Calu3 (cell line): ENCODE measurements at regions not wholly inside any gene's neighbourhood (a gene's known extent, or its start where the extent isn't known, plus 50 kb on each side); places are given as distances from the start of the nearest gene placed in this dataset.

ENCODE experiments used
- BruUV-seq: library from RNA; stranded (reverse); fragments of 400-500 nt; replicated peaks from 2 replicates; lab custom pipeline; 2021; lab: Mats Ljungman, UMichigan
- CTCF ChIA-PET: fragments of 300-600 bp; sonication (Branson Sonifier 250); formaldehyde crosslinking; loops from one replicate; lab custom pipeline; 2022; ENCODE audit warnings: antibody characterized with exemption; lab: Charles Lee
- DNase-seq: peaks from one replicate; pipeline ENCODE4 v3.0.0; 2022
- H3K27ac Mint-ChIP-seq: one replicate; pipeline ENCODE4 v1.8.0; 2022; ENCODE audit warnings: mixed read lengths; ENCODE audit not compliant: unreplicated experiment
- H3K27me3 Mint-ChIP-seq: one replicate; pipeline ENCODE4 v1.8.0; 2022; ENCODE audit warnings: mixed read lengths; ENCODE audit not compliant: unreplicated experiment
- H3K36me3 Mint-ChIP-seq: one replicate; pipeline ENCODE4 v1.8.0; 2022; ENCODE audit warnings: mild to moderate bottlenecking, moderate library complexity, mixed read lengths; ENCODE audit not compliant: insufficient read depth, unreplicated experiment
- H3K4me1 Mint-ChIP-seq: one replicate; pipeline ENCODE4 v1.8.0; 2022; ENCODE audit warnings: mild to moderate bottlenecking, low read depth, mixed read lengths; ENCODE audit not compliant: unreplicated experiment
- H3K4me3 Mint-ChIP-seq: one replicate; pipeline ENCODE4 v1.8.0; 2022; ENCODE audit warnings: mild to moderate bottlenecking, low read depth, moderate library complexity, mixed read lengths; ENCODE audit not compliant: unreplicated experiment
- H3K9me3 Mint-ChIP-seq: one replicate; pipeline ENCODE4 v1.8.0; 2022; ENCODE audit warnings: low read depth, mixed read lengths; ENCODE audit not compliant: unreplicated experiment
- intact Hi-C: fragments of 100-400 bp; cut with micrococcal nuclease; formaldehyde crosslinking; loops from one replicate; pipeline ENCODE4 v1.10.0; 2022; ENCODE audit not compliant: unreplicated experiment
- TF ChIP-seq, protein P1 (sequence below): fragments of 200-600 bp; IDR thresholded peaks from one replicate; pipeline ENCODE4 v1.8.0; 2022; ENCODE audit warnings: antibody characterized with exemption; ENCODE audit not compliant: unreplicated experiment

DNA sequence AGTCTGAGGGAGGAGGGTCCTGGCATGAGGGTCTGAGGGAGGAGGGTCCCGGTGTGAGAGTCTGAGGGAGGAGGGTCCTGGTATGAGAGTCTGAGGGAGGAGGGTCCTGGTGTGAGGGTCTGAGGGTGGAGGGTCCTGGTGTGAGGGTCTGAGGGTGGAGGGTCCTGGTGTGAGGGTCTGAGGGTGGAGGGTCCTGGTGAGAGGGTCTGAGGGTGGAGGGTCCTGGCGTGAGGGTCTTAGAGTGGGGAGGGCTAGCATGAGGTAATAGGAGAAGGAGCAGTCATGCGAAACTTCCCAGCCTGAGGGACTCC, 194.8 kb downstream of the TEX29 start:
- TF ChIP-seq, protein P1, sequence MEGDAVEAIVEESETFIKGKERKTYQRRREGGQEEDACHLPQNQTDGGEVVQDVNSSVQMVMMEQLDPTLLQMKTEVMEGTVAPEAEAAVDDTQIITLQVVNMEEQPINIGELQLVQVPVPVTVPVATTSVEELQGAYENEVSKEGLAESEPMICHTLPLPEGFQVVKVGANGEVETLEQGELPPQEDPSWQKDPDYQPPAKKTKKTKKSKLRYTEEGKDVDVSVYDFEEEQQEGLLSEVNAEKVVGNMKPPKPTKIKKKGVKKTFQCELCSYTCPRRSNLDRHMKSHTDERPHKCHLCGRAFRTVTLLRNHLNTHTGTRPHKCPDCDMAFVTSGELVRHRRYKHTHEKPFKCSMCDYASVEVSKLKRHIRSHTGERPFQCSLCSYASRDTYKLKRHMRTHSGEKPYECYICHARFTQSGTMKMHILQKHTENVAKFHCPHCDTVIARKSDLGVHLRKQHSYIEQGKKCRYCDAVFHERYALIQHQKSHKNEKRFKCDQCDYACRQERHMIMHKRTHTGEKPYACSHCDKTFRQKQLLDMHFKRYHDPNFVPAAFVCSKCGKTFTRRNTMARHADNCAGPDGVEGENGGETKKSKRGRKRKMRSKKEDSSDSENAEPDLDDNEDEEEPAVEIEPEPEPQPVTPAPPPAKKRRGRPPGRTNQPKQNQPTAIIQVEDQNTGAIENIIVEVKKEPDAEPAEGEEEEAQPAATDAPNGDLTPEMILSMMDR = no peak
- no peak overlapping the region for H3K27ac Mint-ChIP-seq
- H3K27me3 Mint-ChIP-seq = peaks cover 21% of the 10 kb centered on the region
- CTCF ChIA-PET = no interaction called here
- no TSS peak for BruUV-seq
- no peaks in the 10 kb centered on the region for H3K4me1 Mint-ChIP-seq
- H3K36me3 Mint-ChIP-seq = no peaks in the 10 kb centered on the region
- DNase-seq = no peak
- H3K4me3 Mint-ChIP-seq = no peak overlapping the region
- intact Hi-C loops = no loop called here
- H3K9me3 Mint-ChIP-seq = peaks cover 3% of the 10 kb centered on the region

DNA sequence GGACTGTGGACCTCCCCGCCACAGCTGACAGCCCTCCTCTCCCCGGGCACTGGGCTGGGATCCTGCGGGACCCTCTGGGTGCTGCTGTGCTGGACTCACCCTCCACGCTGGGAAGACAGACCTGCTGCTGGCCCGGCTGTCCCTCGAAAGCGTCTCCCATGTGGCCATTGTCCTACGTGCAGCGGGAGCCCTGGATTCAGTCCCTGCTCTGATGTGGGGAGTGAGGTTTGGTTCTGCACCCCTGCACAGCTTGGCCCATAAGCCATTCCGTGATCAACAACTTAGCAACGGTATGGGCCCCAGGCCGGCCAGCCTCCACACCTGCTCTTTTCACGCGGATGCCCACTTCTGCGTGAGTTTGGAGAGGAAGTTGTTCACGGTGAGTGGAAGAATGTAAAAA, 195.2 kb downstream of the TEX29 start:
- no peaks in the 10 kb centered on the region for H3K36me3 Mint-ChIP-seq
- no peak for DNase-seq
- TF ChIP-seq, protein P1 = no peak
- H3K27ac Mint-ChIP-seq = no peak overlapping the region
- BruUV-seq = no TSS peak
- peaks cover 21% of the 10 kb centered on the region for H3K27me3 Mint-ChIP-seq
- intact Hi-C loops = no loop called here
- H3K4me3 Mint-ChIP-seq = no peak overlapping the region
- CTCF ChIA-PET = no interaction called here
- peaks cover 3% of the 10 kb centered on the region for H3K9me3 Mint-ChIP-seq
- H3K4me1 Mint-ChIP-seq = no peaks in the 10 kb centered on the region

DNA sequence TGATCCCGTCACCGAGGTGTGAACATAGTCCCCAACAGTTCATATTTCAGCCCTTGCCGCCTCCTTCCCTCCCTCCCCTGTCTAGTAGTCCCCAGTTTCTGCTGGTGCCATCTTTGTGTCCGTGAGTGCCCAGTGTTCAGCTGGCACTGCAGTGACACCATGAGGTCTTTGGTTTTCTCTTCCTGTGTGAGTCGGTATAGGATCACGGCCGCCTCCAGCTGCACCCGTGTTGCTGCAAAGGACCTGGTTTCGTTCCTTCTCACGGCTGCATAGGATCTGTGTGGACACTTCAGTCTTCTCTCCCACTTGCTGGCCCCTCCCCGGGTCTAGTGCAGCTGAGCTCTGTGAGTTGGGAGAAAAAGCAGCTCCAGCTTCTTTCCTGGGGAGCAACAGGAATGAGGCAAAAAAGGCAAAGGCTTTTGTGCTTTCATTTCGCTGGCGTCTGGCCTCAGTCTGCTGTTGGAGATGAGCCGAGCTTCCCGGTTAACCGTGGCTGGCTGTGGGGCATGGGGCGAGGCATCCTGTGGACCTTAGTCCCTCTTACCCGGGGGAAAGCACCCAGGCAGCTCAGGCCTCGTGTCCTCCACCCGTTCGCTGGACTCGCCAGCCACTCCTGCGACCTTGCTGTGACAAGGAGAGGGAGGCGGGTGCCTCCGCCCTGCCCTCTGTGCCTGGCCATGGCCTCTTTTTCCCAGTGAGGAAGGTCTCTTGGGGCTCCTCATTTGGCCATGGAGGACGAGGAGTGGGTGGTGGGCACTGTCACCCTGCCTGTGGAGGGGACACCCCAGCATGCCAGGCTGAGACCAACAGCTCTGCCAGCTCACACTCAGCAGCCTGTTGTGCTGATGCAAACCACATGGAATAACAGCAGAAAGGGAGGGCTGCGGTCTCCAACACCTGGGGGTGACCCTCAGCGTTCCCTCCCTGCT, 196.5 kb downstream of the TEX29 start:
- H3K4me3 Mint-ChIP-seq = no peak overlapping the region
- CTCF ChIA-PET = no interaction called here
- intact Hi-C loops = no loop called here
- TF ChIP-seq, protein P1 = no peak
- no TSS peak for BruUV-seq
- peaks cover 9% of the 10 kb centered on the region for H3K27me3 Mint-ChIP-seq
- no peaks in the 10 kb centered on the region for H3K9me3 Mint-ChIP-seq
- DNase-seq = no peak
- H3K27ac Mint-ChIP-seq = no peak overlapping the region
- H3K36me3 Mint-ChIP-seq = no peaks in the 10 kb centered on the region
- no peaks in the 10 kb centered on the region for H3K4me1 Mint-ChIP-seq

DNA sequence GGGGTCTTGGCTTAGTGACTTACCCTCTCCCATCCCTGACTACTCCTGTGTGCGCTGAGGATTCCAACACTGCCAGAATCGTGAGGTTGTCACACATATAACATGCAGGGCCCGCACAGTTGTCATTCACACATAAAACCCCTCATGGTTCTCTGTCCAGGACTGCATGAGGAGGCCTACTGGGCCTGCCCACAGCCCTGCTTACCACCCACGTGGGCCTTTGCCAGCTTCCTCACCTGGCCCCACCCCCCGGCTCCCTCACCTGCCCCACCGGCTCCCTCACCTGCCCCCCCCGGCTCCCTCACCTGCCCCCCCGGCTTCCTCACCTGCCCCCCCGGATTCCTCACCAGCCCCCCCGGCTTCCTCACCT, 197.2 kb downstream of the TEX29 start:
- no peaks in the 10 kb centered on the region for H3K36me3 Mint-ChIP-seq
- no peak overlapping the region for H3K27ac Mint-ChIP-seq
- H3K4me1 Mint-ChIP-seq = no peaks in the 10 kb centered on the region
- DNase-seq = no peak
- intact Hi-C loops = no loop called here
- H3K4me3 Mint-ChIP-seq = no peak overlapping the region
- H3K9me3 Mint-ChIP-seq = no peaks in the 10 kb centered on the region
- CTCF ChIA-PET = no interaction called here
- H3K27me3 Mint-ChIP-seq = peaks cover 9% of the 10 kb centered on the region
- TF ChIP-seq, protein P1 = no peak
- no TSS peak for BruUV-seq
